Activated CD4-positive, alpha-beta T cell treated with anti-CD3 and anti-CD28 coated beads, Interleukin-2, amount 50 U/mL, for 48 hours (primary cell): ENCODE measurements at regions not wholly inside any gene's neighbourhood (a gene's known extent, or its start where the extent isn't known, plus 50 kb on each side); places are given as distances from the start of the nearest gene placed in this dataset.
"Not testable (repeated sequence)": the region's sequence is repeated elsewhere in the genome, so short reads cannot be mapped to it uniquely, and the experiment has no call there.

ENCODE experiments used
- DNase-seq, 2 experiments: peaks; one replicate each; pipeline ENCODE4 v3.0.0-alpha.2; 2020

DNA sequence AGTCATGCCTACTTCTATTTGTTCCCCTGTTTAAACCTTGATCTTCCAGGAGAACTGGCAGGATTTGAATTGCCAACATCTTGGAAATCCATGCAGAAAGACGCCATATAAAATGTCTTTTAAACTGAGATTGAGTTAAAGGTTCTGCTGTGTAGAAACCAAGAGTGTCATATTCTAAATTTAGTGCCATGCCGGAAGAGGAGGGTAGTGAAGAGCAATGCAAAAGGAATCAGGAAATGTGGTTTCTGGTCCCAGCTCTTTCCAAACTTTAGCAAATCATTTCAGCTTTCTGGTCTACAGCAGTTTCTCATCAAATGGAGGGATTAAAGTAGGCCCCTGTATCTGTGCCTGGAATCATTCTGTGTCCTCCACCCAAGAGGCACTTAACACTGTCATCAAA is 85.7 kb downstream of the BTG1 start:
- no peak for DNase-seq

DNA sequence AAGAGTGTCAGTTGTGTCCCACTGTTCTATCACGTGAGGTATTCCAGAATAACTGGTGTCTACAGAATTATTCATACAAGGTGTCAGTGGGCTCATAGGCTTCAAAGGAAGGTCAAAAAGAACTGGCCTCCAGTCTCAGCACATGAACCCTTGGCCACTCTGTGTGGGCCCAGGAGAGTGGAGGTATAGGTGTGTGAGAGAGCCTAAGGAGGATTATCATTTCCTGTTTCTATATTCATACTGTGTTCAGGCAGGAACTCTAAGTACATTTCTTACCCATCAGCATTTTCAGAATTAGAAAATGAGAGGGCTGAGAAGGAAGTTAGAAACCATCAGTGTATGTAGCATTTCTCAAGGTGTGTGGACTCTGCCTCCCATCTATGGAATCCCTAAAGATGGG is 87.0 kb downstream of the BTG1 start:
- no peak for DNase-seq

DNA sequence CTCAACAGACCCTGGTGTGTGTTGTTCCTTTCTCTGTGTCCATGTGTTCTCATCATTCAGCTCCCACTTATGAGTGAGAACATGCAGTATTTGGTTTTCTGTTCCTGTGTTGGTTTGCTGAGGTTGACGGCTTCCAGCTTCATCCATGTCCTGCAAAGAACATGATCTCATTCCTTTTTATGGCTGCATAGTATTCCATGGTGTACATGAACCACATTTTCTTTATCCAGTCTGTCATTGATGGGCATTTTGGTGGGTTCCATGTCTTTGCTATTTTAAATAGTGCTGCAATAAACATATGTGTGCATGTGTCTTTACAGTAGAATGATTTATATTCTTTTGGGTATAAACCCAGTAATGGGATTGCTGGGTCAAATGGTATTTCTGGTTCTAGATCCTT is 88.9 kb downstream of the BTG1 start:
- not testable (repeated sequence) for DNase-seq

DNA sequence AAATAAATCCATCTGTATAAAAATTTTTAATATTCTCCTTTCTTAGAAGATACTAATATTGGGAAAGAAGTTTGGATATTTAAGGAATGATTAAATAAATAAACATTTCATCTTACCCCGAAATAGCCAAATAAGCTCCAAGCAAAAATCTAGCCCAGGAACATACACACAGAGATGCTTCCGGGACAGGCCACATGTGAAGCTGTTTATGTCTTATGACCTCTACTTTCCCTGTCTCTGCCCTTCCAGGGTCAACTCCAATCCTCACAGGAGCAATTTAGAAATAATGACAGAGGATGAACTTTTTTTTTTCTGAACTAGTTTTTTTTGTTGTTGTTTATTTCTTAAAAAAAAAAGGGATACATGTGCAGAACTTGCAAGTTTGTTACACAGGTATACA is 89.4 kb downstream of the BTG1 start:
- no peak for DNase-seq

DNA sequence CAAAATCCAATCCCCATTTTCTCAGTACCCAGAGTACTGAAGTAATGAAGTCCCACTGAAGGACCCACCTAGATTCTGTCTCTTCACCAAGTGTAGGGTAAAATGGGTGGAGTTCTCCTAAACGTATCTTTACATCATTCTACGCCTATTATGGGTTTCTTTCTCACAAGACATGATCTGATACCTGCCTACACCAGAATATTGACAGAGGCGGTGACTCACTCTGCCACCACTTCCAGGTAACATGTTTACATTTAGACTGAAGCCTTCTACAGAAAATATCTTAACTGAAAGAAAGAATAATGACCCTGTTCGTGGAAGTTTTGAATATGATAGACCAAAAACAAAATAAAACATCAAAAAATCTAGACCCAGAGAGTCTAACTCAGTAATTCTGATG is 89.8 kb downstream of the BTG1 start:
- DNase-seq = peak; percentile 47 to 58

DNA sequence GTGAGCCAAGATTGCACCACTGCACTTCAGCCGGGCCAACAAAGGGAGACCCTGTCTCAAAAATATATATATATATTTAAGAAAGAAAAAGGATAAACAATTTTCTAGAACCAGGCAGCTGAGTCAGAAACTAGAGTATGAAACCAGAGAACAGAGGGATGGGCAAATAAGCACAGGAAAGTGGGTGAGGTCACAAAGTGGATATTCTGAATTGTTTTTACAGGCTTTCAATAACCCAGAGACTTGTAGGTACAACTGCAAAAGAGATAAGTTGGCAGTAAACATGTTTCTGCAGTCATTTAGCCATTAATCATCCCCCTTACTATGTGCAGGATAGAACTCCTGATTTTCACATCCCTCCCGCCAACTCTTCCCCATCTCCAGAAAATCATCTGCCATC is 94.2 kb downstream of the BTG1 start:
- DNase-seq = no peak

DNA sequence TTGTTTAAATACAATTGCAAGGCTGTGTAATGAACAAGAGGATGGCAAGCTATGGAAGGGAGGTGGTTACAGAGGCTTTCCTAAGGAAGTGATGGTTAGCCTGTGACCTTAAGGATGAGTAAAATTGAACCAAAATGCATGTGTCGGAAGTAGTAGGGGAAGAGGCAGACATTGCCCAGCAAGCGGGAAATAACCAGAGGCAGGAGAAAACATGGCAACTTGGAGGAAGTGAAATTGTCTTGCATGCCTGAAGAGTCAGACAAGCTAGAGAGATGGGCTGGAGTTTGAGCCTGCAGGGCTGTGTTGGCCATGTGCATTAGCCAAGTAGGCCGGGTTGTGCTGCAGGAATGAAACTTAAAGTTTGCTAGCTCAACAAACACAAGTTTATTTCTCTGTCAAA is 96.2 kb downstream of the BTG1 start:
- DNase-seq = no peak

DNA sequence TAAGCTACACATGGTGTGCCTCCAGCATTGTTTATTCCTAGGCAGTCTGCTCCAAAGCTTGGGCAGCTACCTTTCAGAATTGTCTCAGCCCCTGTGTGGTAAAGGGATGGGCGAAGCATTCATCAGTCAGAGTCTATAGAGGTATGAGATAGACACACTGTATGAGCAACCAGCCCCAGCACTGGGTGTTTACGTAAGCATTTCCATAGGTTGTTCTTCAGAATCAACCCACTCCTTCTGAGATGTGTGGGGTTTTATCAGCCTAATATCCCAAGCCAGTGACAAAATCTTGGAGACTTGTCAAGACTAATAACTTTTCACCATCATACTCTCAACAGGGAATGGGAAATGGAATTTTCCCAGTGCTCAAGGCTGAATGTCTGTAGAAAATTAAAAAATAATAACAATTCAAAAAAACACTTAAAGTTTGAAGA is 98.2 kb downstream of the BTG1 start:
- peak in 1 of 2 experiments; percentile 40 for DNase-seq

DNA sequence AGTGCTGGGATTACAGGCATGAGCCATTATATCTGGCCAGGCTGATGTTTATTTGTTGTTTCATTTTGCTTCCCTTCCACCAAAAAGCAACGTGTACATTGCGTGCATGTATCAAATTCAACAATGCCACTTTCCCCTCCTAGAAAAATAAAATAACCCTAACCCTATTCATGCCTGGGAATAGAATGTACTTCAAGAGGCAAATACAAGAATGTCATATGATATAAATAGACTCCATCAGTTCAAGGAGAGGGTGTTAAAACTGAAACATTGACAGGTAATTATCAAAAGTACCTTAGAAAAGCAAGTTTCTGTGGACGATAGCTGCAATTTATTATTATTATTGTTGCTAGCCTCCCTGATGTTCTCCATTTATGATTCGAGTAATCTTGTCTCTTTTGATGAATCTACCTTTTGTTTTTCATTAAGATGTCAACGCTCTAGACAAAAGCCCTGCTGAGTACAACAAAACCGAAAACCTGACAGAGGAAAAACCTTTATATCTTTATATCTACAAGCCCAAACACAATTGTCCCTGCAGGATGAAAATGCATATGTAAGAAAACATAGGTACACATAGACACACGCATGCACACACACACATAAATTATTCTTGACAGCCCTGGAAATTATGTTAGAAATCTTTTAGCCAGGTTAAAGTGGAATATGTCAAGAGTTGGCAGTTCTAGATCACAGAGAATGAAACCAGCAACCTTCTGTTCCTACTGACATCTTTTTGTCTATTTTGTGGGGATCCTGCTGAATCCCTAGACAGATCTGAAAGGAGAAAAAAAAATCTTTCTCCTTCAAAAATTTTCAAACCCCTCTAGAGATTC is 98.9 kb downstream of the BTG1 start:
- DNase-seq = no peak

DNA sequence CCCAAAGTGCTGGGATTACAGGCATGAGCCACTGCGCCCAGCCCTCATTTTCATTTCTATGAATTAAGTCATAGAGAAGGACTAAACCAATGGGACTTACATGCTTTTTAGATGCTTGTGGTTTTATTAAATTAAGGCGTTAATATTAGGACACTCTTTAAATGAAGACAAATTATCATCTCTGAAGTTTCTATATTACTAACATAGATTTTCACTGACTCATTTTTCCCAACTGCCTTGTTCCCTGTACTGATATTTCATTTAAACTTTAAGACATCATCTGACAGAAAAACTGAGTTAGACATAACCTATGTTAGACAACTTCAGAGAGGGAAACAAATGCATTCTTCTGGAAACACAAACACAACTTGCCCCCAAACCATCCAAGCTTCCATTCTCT is 99.8 kb downstream of the BTG1 start:
- no peak for DNase-seq

DNA sequence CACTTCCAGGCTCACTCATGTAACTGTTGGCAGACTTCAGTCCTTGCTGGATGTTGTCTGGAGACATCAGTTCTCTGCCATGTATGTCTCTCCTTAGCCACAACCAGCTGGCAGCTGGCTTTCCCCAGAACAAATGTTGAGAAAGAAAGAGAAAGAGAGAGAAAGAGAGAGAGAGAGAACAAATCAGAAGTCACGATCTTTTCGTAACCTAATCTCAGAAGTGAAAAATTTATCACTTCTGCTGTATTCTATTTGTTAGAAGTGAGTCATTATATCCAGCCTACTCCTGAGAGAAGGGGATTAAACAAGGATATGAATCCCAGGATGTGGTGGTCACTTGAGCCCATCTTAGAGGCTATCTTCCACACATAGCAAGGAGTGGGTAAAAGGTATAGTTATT is 101.2 kb downstream of the BTG1 start:
- DNase-seq = no peak

DNA sequence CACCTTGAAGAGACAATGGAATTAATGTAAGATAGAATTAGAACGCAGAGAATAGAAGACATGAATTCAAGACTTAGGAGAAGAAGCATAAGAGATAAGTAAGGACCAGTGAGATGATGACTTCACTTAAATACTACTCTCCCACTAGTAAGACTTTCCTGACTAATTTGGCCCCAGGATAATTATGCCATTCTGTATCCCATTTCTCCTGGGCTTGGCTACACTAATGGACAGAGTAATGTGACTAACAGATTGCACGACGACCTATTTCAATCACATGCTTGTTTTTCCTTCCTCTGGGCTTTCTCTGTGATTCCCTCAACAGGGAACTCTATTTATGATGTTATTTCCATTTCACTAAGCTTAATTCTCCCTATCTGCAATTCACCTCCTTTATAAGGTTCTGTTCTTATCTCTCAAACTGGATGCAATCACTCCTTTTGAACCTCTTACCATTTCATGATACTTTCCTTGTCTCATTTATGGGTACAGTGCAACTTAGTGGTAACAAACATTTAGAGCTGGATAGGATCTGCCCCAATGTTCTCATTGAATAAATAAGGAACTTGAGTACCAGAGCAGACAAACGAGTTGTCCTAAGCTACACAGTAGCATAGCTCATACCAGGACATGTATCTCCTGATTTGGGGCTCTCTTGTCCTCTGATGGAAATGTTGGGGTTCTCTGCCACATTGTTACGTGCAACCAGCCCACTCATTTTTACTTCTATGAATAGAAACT is 102.7 kb downstream of the BTG1 start:
- DNase-seq = no peak

DNA sequence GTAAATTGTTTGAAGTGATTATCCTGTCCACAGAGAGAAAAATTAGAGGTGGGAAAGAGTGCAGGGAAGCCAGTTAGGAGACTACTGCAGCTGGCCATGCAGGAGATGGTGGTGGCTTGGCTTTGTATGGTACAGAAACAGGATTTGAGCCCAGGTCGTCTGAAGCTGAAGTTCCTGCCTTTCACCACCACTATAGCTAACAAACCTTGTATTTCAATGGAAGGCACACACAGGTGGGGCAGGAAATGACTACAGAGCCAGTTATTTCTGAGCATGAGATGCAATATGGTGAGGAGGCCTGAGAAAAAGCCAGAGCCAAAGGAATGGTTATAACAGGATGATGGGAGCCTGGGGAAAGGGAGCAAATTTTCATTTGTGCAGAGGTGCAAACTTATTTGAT is 103.9 kb downstream of the BTG1 start:
- no peak for DNase-seq

DNA sequence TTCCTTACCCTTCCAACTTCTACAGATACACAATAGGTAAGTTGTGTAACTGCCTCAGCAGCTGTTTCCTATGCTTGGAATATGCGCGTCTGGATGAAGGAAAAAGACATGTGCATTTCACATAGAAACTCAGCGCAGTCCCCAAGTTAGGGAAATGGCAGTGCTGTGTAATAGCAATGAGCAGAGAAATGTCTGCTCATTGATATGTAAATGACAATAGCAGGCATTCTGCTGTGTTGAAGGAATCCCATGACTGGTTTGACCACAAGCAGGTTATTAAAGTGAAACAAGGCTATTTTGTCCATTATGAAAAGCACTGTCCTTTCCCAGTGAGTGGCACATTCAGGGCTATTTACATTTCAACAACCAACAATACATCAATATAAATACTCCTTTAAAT is 106.6 kb downstream of the BTG1 start:
- DNase-seq = no peak

DNA sequence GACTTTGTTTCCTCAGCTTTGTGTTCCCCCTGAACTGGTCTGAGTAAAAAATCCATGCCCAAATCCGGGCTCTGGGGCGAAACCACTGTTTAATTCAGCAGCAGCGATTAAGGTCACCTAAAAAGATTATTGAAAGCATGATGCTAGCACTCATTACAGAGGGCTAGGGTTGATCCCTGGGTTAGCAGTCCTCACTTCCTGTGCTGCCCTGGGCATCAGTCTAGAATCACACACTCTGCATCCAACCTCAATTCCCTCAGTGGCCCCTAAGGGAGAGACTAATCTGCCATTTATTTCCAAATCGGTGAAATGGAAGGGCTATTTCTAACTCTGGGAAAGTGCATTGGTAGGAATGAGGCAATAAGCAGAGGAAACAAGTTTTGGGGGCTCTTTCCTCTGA is 107.2 kb downstream of the BTG1 start:
- no peak for DNase-seq

DNA sequence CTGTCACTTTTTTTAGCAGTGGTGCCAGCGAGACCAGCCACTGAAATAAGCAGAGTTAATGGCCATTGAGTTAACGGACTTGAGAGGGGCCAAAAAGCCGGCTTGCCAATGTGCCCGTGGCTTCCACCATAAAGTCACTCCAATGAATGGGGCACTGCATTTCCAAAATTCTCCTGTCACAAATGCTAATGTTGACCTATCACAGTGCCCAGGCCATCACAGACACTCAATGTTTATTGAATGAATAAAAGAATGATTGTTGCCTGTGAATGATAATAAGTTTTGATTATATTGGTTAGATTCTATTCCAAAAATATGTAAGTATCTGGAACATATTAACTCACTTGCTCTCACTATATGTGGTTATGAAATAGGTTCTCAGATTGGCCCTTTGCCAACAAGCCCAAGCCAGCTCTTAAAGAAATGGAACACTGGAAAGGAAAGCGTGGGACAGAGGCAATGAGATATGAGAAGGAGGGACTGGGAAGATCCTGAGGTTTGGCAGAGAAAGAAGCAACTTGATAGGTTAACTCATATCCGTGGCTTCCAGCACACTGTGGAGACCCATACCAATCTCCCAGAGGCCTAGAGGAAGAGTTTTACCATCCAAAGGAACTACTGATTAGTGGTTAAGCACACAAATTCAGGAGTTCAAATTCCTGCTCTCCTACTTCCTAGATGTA is 108.7 kb downstream of the BTG1 start:
- no peak for DNase-seq

DNA sequence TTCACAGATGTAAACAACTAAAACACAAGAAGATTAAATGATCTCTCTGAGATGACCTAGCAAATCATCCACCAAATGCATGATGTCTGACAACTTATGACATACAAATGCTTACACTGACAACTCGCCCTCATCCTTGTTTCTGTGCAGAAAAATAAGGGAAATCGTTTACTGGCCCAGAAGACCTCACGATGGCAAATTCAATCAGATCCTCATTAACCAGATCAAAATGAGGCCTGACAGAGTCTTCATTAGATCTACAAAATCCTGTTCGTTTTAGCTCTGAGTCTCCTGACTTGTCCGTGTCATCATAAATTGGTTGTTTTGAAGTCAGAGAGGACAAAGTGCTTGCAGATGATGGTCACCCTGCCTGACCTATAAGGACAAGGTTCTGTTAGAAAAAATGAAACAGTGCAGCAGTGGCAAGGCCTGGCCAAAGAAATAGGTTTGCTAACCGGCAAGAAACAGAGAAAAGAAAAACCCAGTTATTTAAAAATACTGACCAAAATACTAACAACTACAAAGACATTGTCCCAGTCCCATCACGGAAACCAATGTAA is 109.5 kb downstream of the BTG1 start:
- DNase-seq = no peak

DNA sequence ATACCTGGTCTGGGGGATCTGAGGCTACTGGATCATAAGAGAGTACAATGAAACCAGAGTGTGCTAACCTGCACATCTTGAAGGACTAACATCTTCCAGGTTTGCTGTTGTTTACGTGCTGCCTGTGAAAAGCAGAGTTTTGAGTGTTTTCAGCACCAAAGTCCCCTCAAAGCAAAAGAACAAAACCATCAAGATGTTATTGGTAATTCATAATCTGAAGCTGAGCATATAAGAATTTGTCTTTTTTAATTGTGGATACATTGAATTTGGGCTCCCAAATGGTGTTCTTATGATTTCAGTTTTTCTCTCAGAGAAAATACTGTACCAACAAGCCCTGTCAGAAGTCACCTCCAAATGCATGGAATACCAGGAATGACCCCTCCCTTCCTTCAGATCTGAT is 110.2 kb downstream of the BTG1 start:
- DNase-seq = no peak

DNA sequence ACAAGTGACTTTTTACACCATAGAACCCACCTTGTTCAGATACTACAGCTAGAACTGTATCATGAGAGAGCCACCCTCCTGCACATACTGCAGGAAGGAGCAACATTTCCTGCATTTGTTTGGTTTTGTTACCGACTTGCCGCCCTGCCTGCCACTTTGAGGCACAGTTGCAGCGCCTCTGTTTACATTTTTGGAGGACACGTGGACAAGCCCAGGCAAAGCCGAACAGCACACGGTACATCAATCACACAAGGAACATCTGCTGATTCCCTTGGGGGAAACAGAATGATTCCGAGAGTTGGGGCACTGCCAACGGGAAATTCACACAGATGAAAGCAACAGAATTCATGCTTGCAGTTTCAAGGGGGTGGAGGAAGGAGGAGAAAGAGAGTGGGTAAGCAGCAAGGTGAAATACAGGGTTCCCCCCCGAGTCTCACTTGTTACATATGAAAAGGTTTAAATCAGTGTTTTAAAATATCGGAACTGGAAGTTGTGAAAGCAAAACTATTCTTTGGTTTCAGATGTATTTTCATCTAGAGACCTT is 110.7 kb downstream of the BTG1 start:
- DNase-seq = peak; percentile 49 to 60

DNA sequence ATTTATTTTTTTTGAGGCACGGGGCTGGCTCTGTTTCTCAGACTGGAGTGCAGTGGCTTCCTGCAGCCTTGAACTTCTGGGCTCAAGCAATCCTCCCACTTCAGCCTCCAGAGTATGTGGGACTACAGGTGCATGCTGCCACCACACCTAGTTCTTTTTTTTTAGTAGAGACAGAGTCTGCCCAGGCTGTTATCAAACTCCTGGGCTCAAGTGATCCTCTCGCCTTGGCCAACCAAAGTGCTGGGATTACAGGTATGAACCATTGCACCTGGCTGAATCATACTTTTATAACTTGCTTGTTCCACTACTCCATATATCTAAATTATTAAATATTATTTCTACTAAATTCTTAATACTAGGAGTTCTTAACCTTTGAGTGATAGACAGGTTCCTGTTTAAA is 111.6 kb downstream of the BTG1 start:
- no peak for DNase-seq

DNA sequence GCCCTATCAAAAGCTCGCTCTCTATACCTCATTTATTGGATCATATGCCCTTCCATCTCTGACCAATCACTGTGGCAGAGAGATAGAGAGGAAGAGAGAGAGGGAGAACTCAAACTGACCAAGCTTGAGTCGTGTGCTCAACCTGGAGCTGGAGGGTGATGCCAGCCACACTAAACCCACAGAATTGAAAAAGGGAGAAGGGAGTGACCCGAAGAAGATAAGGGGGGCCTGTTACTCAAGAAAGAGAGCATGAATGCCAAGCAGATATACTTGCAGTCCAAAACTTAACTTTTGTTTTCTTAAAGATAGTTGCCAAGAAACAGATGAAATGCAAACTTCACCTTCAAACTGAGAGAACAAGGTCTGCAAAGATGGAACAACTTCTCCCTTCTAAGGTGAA is 112.7 kb downstream of the BTG1 start:
- DNase-seq = no peak

DNA sequence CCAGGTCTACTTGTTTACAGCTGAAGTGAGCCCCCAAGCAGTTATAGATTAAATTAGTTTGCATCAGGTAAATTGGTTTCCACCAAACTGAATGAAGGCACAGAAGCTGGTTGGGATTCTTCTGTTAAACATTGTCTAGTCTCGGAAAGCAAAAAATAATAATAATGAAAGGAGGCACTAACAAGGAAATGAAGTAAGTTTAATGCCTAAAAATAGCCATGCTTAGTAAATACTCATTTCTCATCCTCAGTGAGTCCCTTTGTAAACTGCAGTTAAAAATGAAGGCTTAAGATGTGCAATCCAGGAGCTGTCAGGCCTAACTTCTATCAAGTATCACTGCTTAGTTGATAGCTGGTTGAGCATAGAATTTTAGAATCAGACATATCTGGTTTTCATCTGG is 113.5 kb downstream of the BTG1 start:
- DNase-seq = no peak

DNA sequence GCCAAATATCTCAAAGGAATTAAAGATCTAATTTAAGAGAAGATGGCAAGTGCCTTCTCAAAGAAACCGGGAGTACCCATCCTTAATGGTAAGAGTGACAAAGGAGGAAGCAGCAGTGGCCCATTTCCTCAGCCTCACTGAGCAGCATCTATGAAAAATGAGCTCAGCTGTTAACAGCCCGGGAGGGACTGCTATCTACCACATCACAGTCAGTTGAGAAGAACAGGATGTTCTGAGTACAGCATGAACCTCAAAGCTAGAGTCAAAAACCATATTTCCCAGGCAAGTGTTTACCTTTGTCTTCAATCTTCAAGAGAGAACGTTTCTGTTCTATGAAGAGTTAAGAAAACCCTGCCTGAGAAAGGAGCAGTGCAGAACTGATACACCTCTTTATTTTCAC is 115.0 kb downstream of the BTG1 start:
- peak in 1 of 2 experiments; percentile 44 for DNase-seq
